K562 (cell line): ENCODE measurements at regions not wholly inside any gene's neighbourhood (a gene's known extent, or its start where the extent isn't known, plus 50 kb on each side); places are given as distances from the start of the nearest gene placed in this dataset.

Experiments used
- ATAC-seq: fragments of 200-7000 bp; cut with Tn5 transposase; 3 replicates; pipeline ENCODE4 v1.9.1; 2020; ENCODE audit warnings: moderate library complexity
- BruUV-seq: library from RNA; stranded (reverse); fragments of 400-500 nt; replicated peaks from 2 replicates; lab custom pipeline; 2021; lab: Mats Ljungman, UMichigan
- CTCF ChIA-PET: fragments of 300-600 bp; formaldehyde crosslinking; extraction: SDS; loops from one replicate; lab custom pipeline; 2021; ENCODE audit warnings: low intra/inter-chr PET ratio; lab: Yijun Ruan, JAX
- POLR2A ChIA-PET: fragments of 300-600, 350-650 bp; sonication (Branson Sonifier 250); formaldehyde crosslinking; extraction: SDS; loops from one replicate; lab custom pipeline; 2021; ENCODE audit warnings: antibody characterized with exemption, inconsistent platforms; lab: Yijun Ruan, JAX
- DNase-seq, 4 experiments: peaks; one replicate each; pipeline versions ENCODE4 v3.0.0 to v3.0.0-alpha.2; 2011 to 2018; ENCODE audit warnings: low spot score in 3 of 4, mixed read lengths in 3 of 4; ENCODE audit errors: extremely low read depth in 1 of 4
- FAIRE-seq: peaks from 2 replicates; lab custom pipeline; 2011; peaks lifted over from hg19 to GRCh38; lab: Jason Lieb, UNC
- H2AFZ ChIP-seq: 2 replicates; pipeline ENCODE4 v1.6.0; 2011; ENCODE audit warnings: low read depth, low read length, control low read depth, inconsistent platforms
- H3K27ac ChIP-seq: fragments of 200-600 bp; 3 replicates; pipeline ENCODE4 v1.8.0; 2011; ENCODE audit warnings: low read depth, mild to moderate bottlenecking, control low read depth, inconsistent platforms, low read length, moderate library complexity, mixed read lengths; ENCODE audit errors: extremely low read depth
- H3K27me3 ChIP-seq, 2 experiments: fragments of 300-600 bp in 1 of 2; 2 replicates in 1 of 2; 3 replicates in 1 of 2; pipeline versions ENCODE4 v1.6.0 to v1.8.0; 2011; ENCODE audit warnings: inconsistent platforms in 2 of 2, low read length in 2 of 2, mild to moderate bottlenecking in 1 of 2, mixed read lengths in 1 of 2, moderate library complexity in 1 of 2; ENCODE audit not compliant: control insufficient read depth in 2 of 2, insufficient read depth in 2 of 2
- H3K36me3 ChIP-seq: fragments of 300-600 bp; 3 replicates; pipeline ENCODE4 v1.8.0; 2011; ENCODE audit warnings: mild to moderate bottlenecking, low read length, inconsistent platforms; ENCODE audit not compliant: control insufficient read depth, insufficient read depth
- H3K4me1 ChIP-seq, 2 experiments: fragments of 200-600 bp in 1 of 2; replicated peaks in 1 of 2; 2 replicates in 1 of 2; 3 replicates in 1 of 2; pipeline versions ENCODE4 v1.5.1 to v1.8.0; 2011; ENCODE audit warnings: inconsistent platforms in 2 of 2, low read length in 2 of 2, mild to moderate bottlenecking in 1 of 2, mixed read lengths in 1 of 2, moderate library complexity in 1 of 2; ENCODE audit not compliant: control insufficient read depth in 2 of 2, insufficient read depth in 2 of 2
- H3K4me2 ChIP-seq: 2 replicates; pipeline ENCODE4 v1.6.1; 2011; ENCODE audit warnings: low read length, control low read depth, inconsistent platforms, mixed read lengths; ENCODE audit not compliant: insufficient read depth
- H3K4me3 ChIP-seq: fragments of 200-600 bp; sonication (generic), shearing (Covaris generic); 2 replicates; pipeline ENCODE4 v1.5.1; 2016; ENCODE audit warnings: control low read depth, inconsistent platforms
- H3K79me2 ChIP-seq: fragments of 200-600 bp; 3 replicates; pipeline ENCODE4 v1.8.0; 2011; ENCODE audit warnings: low read length, inconsistent platforms; ENCODE audit not compliant: control insufficient read depth, insufficient read depth
- H3K9ac ChIP-seq, 2 experiments: 2 replicates each; pipeline versions ENCODE4 v1.6.0 to v1.6.1; 2011; ENCODE audit warnings: low read depth in 2 of 2, low read length in 2 of 2, control low read depth in 1 of 2, inconsistent platforms in 1 of 2, mild to moderate bottlenecking in 1 of 2, mixed read lengths in 1 of 2; ENCODE audit not compliant: insufficient read depth in 1 of 2
- H3K9me1 ChIP-seq: one replicate; pipeline ENCODE4 v1.6.0; 2011; ENCODE audit warnings: inconsistent platforms, mild to moderate bottlenecking, low read length, moderate library complexity; ENCODE audit not compliant: control insufficient read depth, insufficient read depth
- H3K9me3 ChIP-seq: replicated peaks from 2 replicates; pipeline ENCODE4 v1.5.1; 2011; ENCODE audit warnings: low read depth, low read length, inconsistent platforms; ENCODE audit not compliant: control insufficient read depth, insufficient read depth
- H4K20me1 ChIP-seq: replicated peaks from 2 replicates; pipeline ENCODE4 v1.6.1; 2011; ENCODE audit warnings: low read length, inconsistent platforms, mixed read lengths; ENCODE audit not compliant: control insufficient read depth, insufficient read depth
- BCOR ChIP-seq: fragments of 450-650 bp; IDR thresholded peaks from 2 replicates; pipeline ENCODE4 v1.6.1; 2016
- CEBPB ChIP-seq: fragments of 450-650 bp; IDR thresholded peaks from 2 replicates; pipeline ENCODE4 v1.6.1; 2016; ENCODE audit warnings: missing genetic modification characterization, missing compliant biosample characterization
- CEBPG ChIP-seq, 3 experiments: fragments of 200-800 bp in 1 of 3; sonication (Bioruptor generic) in 1 of 3; sonication (generic) in 1 of 3; formaldehyde crosslinking in 1 of 3; IDR thresholded peaks in 2 of 3; conservative IDR thresholded peaks in 1 of 3; 2 replicates each; pipeline versions ENCODE4 v1.6.1 to v1.8.0; 2016 to 2022; ENCODE audit warnings: missing compliant biosample characterization in 2 of 3, missing genetic modification characterization in 2 of 3, mild to moderate bottlenecking in 1 of 3, missing genetic modification reagents in 1 of 3
- HMG20B ChIP-seq: fragments of 250-450 bp; sonication (Bioruptor Pico); IDR thresholded peaks from 2 replicates; pipeline ENCODE4 v1.5.0; 2021; ENCODE audit warnings: mild to moderate bottlenecking
- NCOA1 ChIP-seq: fragments of 450-650 bp; IDR thresholded peaks from 2 replicates; pipeline ENCODE4 v1.6.1; 2016; ENCODE audit warnings: low read depth
- NR2C2 ChIP-seq, 2 experiments: fragments of 200-800 bp in 1 of 2; sonication (Bioruptor generic) in 1 of 2; sonication (generic) in 1 of 2; formaldehyde crosslinking in 1 of 2; IDR thresholded peaks; 2 replicates each; pipeline versions ENCODE4 v1.6.1 to v1.8.0; 2016 to 2022; ENCODE audit warnings: mild to moderate bottlenecking in 1 of 2, missing compliant biosample characterization in 1 of 2, missing genetic modification characterization in 1 of 2, missing genetic modification reagents in 1 of 2
- TRIM24 ChIP-seq, 2 experiments: fragments of 450-650 bp; IDR thresholded peaks; 2 replicates each; pipeline ENCODE4 v1.6.1; 2016
- ZNF3 ChIP-seq: fragments of 250-450 bp; sonication (Bioruptor Pico); IDR thresholded peaks from 2 replicates; pipeline ENCODE4 v1.5.0; 2021; ENCODE audit warnings: mild to moderate bottlenecking, moderate library complexity
- ZNF384 ChIP-seq: IDR thresholded peaks from 2 replicates; pipeline ENCODE4 v1.6.1; 2012; ENCODE audit warnings: low read depth, low read length, improper control_type of control experiment
- ZSCAN32 ChIP-seq: fragments of 450-650 bp; formaldehyde crosslinking; IDR thresholded peaks from 2 replicates; pipeline ENCODE4 v1.4.0; 2020; ENCODE audit warnings: mild to moderate bottlenecking, moderate library complexity
- WGBS: fragments of 100-300 bp; shearing (Covaris generic); methylation state at CpG from one replicate; pipeline ENCODE4 v1.1.6; 2016; ENCODE audit warnings: low coverage, mixed read lengths; ENCODE audit not compliant: insufficient coverage; ENCODE audit errors: missing lambda C conversion rate; 5-methylcytosine and 5-hydroxymethylcytosine counted together
- in situ Hi-C: fragments of 300-500 bp; cut with MboI; formaldehyde crosslinking; loops from 4 replicates; pipeline ENCODE4 v1.15.0; 2018; ENCODE audit warnings: inconsistent platforms, mixed read lengths
- intact Hi-C: fragments of 100-400 bp; cut with micrococcal nuclease; formaldehyde crosslinking; loops from 2 replicates; pipeline ENCODE4 v1.14.2; 2022
- TF ChIP-seq, protein P1 (sequence below), 3 experiments: IDR thresholded peaks in 2 of 3; conservative IDR thresholded peaks in 1 of 3; 2 replicates each; pipeline ENCODE4 v1.5.1; 2011 to 2012; ENCODE audit warnings: low read length in 3 of 3, mild to moderate bottlenecking in 3 of 3, control low read depth in 2 of 3, improper control_type of control experiment in 1 of 3, inconsistent platforms in 1 of 3, low read depth in 1 of 3, mixed read lengths in 1 of 3, moderate library complexity in 1 of 3; ENCODE audit not compliant: insufficient read depth in 2 of 3
- TF ChIP-seq, protein P2 (sequence below), 2 experiments: fragments of 450-650 bp in 1 of 2; sonication (generic) in 1 of 2; formaldehyde crosslinking in 1 of 2; IDR thresholded peaks in 1 of 2; conservative IDR thresholded peaks in 1 of 2; 2 replicates each; pipeline versions ENCODE4 v1.6.1 to v1.8.1; 2016 to 2023; ENCODE audit warnings: mild to moderate bottlenecking in 2 of 2, moderate library complexity in 2 of 2, inconsistent platforms in 1 of 2, missing genetic modification reagents in 1 of 2

DNA sequence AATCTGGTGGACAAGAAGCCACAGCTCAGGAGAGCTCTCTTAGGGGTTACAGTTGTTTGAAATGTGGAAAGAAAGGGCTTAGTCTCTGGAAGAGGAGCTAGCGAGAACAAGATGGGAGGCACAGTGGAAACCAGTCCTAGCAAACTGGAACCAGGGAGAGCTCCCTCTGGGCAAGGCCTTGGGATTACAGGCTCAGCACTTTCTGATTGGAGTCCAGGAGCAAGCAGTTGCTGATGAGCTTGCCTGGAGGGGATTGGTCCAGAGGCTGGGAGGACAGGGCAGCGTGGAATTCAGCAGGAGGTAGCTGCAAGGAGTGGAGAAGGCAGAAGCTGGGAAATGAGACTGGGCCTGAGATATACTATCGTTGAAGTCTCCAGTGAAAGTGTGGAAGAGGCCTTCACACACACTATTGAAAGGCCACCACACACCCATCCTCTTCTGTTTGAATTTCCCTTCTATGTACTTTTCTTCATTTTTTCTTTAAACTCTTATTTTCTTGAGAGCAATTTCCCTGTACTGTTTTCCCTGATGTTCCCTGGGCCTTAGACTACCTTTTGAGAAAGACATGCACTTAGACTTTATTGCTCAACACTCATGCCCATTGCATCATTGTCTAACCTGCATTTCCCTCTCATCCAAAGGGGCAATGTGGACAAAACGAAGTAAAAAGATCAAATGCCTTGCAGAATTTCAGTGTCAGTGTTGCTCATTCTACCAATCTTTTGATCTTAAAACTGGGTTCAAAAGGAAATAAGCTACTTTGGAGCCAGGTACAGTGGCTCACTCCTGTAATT lies 57.8 kb upstream of the LANCL2 start:
- H3K9me3 ChIP-seq: no peaks in the 10 kb centered on the region
- CTCF ChIA-PET: no interaction called here
- no TSS peak for BruUV-seq
- POLR2A ChIA-PET: no interaction called here
- H3K79me2 ChIP-seq: no peaks in the 10 kb centered on the region
- no peaks in the 10 kb centered on the region for H4K20me1 ChIP-seq
- H3K9me1 ChIP-seq: no peaks in the 10 kb centered on the region
- FAIRE-seq (no peak), DNase-seq (no peak), ATAC-seq (peak; percentile 65; the same call in 2 of the 3 replicates)
- intact Hi-C loops: no loop called here
- no peak overlapping the region for H3K9ac ChIP-seq
- no peaks in the 10 kb centered on the region for H3K4me1 ChIP-seq
- 2% methylated on average over 4 of the region's 4 CpGs for WGBS
- H3K27ac ChIP-seq: no peak overlapping the region
- peak; percentile 19 to 39; a peak in 1 of 4 replicates for TF ChIP-seq TRIM24 (IDR thresholded peaks at IDR 0.05)
- TF ChIP-seq HMG20B (CRISPR knock-in tag): no peak
- TF ChIP-seq BCOR: no peak
- no peak for TF ChIP-seq NCOA1
- TF ChIP-seq, protein P1, sequence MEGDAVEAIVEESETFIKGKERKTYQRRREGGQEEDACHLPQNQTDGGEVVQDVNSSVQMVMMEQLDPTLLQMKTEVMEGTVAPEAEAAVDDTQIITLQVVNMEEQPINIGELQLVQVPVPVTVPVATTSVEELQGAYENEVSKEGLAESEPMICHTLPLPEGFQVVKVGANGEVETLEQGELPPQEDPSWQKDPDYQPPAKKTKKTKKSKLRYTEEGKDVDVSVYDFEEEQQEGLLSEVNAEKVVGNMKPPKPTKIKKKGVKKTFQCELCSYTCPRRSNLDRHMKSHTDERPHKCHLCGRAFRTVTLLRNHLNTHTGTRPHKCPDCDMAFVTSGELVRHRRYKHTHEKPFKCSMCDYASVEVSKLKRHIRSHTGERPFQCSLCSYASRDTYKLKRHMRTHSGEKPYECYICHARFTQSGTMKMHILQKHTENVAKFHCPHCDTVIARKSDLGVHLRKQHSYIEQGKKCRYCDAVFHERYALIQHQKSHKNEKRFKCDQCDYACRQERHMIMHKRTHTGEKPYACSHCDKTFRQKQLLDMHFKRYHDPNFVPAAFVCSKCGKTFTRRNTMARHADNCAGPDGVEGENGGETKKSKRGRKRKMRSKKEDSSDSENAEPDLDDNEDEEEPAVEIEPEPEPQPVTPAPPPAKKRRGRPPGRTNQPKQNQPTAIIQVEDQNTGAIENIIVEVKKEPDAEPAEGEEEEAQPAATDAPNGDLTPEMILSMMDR (IDR thresholded peaks at IDR 0.05 in 2 of 3, conservative IDR thresholded peaks at IDR 0.05 in 1 of 3; ENCODE audit: insufficient read depth in 2 of 3, low read depth in 1 of 3, low read length in 3 of 3): 0 out of 6 replicates have a peak, but pooled peaks of 1 of the 3 experiments have one; percentile 2
- TF ChIP-seq, protein P2, sequence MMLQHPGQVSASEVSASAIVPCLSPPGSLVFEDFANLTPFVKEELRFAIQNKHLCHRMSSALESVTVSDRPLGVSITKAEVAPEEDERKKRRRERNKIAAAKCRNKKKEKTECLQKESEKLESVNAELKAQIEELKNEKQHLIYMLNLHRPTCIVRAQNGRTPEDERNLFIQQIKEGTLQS (IDR thresholded peaks at IDR 0.05): peak; percentile 42; the same call in 1 of the 2 replicates
- TF ChIP-seq, protein P2 (CRISPR knock-in tag; conservative IDR thresholded peaks at IDR 0.05): no peak
- no peak for TF ChIP-seq NR2C2 (CRISPR knock-in tag; IDR thresholded peaks at IDR 0.05)
- TF ChIP-seq NR2C2 (tag; IDR thresholded peaks at IDR 0.05): no peak
- TF ChIP-seq CEBPB (tag): peak; percentile 74
- TF ChIP-seq CEBPG (CRISPR knock-in tag; IDR thresholded peaks at IDR 0.05): peak; percentile 42; the same call in 1 of the 2 replicates
- peak; percentile 81 to 83 for TF ChIP-seq CEBPG (tag; conservative IDR thresholded peaks at IDR 0.05 in 1 of 2, IDR thresholded peaks at IDR 0.05 in 1 of 2)
- no peak for TF ChIP-seq ZNF3 (CRISPR knock-in tag)
- TF ChIP-seq ZSCAN32 (CRISPR knock-in tag): no peak
- TF ChIP-seq ZNF384: no peak
- TF ChIP-seq, all 486 proteins: peak for 5
- H3K36me3 ChIP-seq: no peaks in the 10 kb centered on the region
- peaks cover 5 to 24% of the 10 kb centered on the region in 2 experiments; a peak in 4 of 5 replicates for H3K27me3 ChIP-seq
- no peak overlapping the region for H3K4me3 ChIP-seq
- no peak overlapping the region for H2AFZ ChIP-seq
- in situ Hi-C loops: no loop called here
- H3K4me2 ChIP-seq: no peak overlapping the region
